NCI-H82 (cell line): ENCODE measurements at regions not wholly inside any gene's neighbourhood (a gene's known extent, or its start where the extent isn't known, plus 50 kb on each side); places are given as distances from the start of the nearest gene placed in this dataset.
A peak's percentile ranks its signal among the peaks of the same experiment; 100 is the strongest.
"Not testable (repeated sequence)": the region's sequence is repeated elsewhere in the genome, so short reads cannot be mapped to it uniquely, and the experiment has no call there.

ENCODE experiments used
- DNase-seq: peaks from one replicate; lab custom pipeline; 2025; lab: John Stamatoyannopoulos, UW

- DNase-seq = no peak
These were observed 147.8 kb upstream of the BCOR start for GRCh38 chrX:40245488-40246071.

GRCh38 chrX:40244980-40245379 lies 147.2 kb upstream of the BCOR start:
- DNase-seq = peak; percentile 63

- DNase-seq = no peak
These were observed 146.2 kb upstream of the BCOR start for GRCh38 chrX:40243755-40244515.

GRCh38 chrX:40240844-40241243 lies 143.1 kb upstream of the BCOR start:
- peak; percentile 11 for DNase-seq

GRCh38 chrX:40237731-40238178 lies 140.0 kb upstream of the BCOR start:
- no peak for DNase-seq

- no peak for DNase-seq
These were observed 132.9 kb upstream of the BCOR start for GRCh38 chrX:40230646-40231045.

GRCh38 chrX:40227125-40227524 lies 129.4 kb upstream of the BCOR start:
- no peak for DNase-seq

GRCh38 chrX:40224658-40225057 lies 126.9 kb upstream of the BCOR start:
- DNase-seq = no peak

GRCh38 chrX:40222612-40223011 lies 124.9 kb upstream of the BCOR start:
- not testable (repeated sequence) for DNase-seq

- DNase-seq = no peak
These were observed 115.3 kb upstream of the BCOR start for GRCh38 chrX:40213092-40213491.

- peak; percentile 61 for DNase-seq
These were observed 112.3 kb upstream of the BCOR start for GRCh38 chrX:40209951-40210617.

- peak; percentile 48 for DNase-seq
These were observed 109.9 kb upstream of the BCOR start for GRCh38 chrX:40207626-40208025.

- DNase-seq = no peak
These were observed 107.7 kb upstream of the BCOR start for GRCh38 chrX:40205471-40205870.

- DNase-seq = no peak
These were observed 104.7 kb upstream of the BCOR start for GRCh38 chrX:40202456-40202855.

GRCh38 chrX:40201329-40201885 lies 103.6 kb upstream of the BCOR start:
- DNase-seq = no peak

GRCh38 chrX:40199704-40200103 lies 101.9 kb upstream of the BCOR start:
- DNase-seq = no peak

GRCh38 chrX:40197071-40197470 lies 99.3 kb upstream of the BCOR start:
- no peak for DNase-seq

- no peak for DNase-seq
These were observed 97.6 kb upstream of the BCOR start for GRCh38 chrX:40195368-40195767.

GRCh38 chrX:40192196-40192595 lies 94.4 kb upstream of the BCOR start:
- no peak for DNase-seq

GRCh38 chrX:40189637-40190036 lies 91.9 kb upstream of the BCOR start:
- no peak for DNase-seq

- peak; percentile 34 for DNase-seq
These were observed 91.0 kb upstream of the BCOR start for GRCh38 chrX:40188573-40189417.

- no peak for DNase-seq
These were observed 87.2 kb upstream of the BCOR start for GRCh38 chrX:40184968-40185367.
